SK-N-SH (cell line): ENCODE measurements at regions not wholly inside any gene's neighbourhood (a gene's known extent, or its start where the extent isn't known, plus 50 kb on each side); places are given as distances from the start of the nearest gene placed in this dataset.

Experiments
- EP300 ChIP-seq, 2 experiments: IDR thresholded peaks; 2 replicates each; pipeline versions ENCODE4 v1.4.0 to v1.6.1; 2012; ENCODE audit warnings: borderline replicate concordance in 1 of 2, low read depth in 1 of 2, low read length in 1 of 2
- EZH2phosphoT487 ChIP-seq: fragments of 200-600 bp; sonication (generic); IDR thresholded peaks from 2 replicates; pipeline ENCODE4 v1.6.1; 2017; ENCODE audit warnings: low read depth, mixed run types, mild to moderate bottlenecking, antibody characterized with exemption, moderate library complexity, borderline replicate concordance
- FOXM1 ChIP-seq: IDR thresholded peaks from 2 replicates; pipeline ENCODE4 v1.4.0; 2012; ENCODE audit warnings: low read depth, mild to moderate bottlenecking
- IRF3 ChIP-seq: fragments of 150-350 bp; IDR thresholded peaks from 2 replicates; pipeline ENCODE4 v1.6.1; 2016; ENCODE audit warnings: mild to moderate bottlenecking, low read depth, low read length
- POLR2AphosphoS5 ChIP-seq: IDR thresholded peaks from 2 replicates; pipeline ENCODE4 v1.6.1; 2012; ENCODE audit warnings: low read depth, low read length
- RFX5 ChIP-seq: IDR thresholded peaks from 2 replicates; pipeline ENCODE4 v1.6.1; 2012; ENCODE audit warnings: mild to moderate bottlenecking, improper control_type of control experiment, low read length
- TCF12 ChIP-seq: IDR thresholded peaks from 2 replicates; pipeline ENCODE4 v1.4.0; 2012
- YY1 ChIP-seq: IDR thresholded peaks from 2 replicates; pipeline ENCODE4 v1.4.0; 2012; ENCODE audit warnings: low read depth, mild to moderate bottlenecking
- ZBTB33 ChIP-seq: IDR thresholded peaks from 2 replicates; pipeline ENCODE4 v1.4.0; 2012; ENCODE audit warnings: low read depth, borderline replicate concordance
- TF ChIP-seq, protein P1 (sequence below): fragments of 200-600 bp; sonication (generic); IDR thresholded peaks from 2 replicates; pipeline ENCODE4 v1.6.1; 2017; ENCODE audit warnings: antibody characterized with exemption, mild to moderate bottlenecking, moderate library complexity
- TF ChIP-seq, protein P2 (sequence below): fragments of 150-350 bp; IDR thresholded peaks from 2 replicates; pipeline ENCODE4 v1.6.1; 2017; ENCODE audit warnings: antibody characterized with exemption, low read length, low read depth, borderline replicate concordance

DNA sequence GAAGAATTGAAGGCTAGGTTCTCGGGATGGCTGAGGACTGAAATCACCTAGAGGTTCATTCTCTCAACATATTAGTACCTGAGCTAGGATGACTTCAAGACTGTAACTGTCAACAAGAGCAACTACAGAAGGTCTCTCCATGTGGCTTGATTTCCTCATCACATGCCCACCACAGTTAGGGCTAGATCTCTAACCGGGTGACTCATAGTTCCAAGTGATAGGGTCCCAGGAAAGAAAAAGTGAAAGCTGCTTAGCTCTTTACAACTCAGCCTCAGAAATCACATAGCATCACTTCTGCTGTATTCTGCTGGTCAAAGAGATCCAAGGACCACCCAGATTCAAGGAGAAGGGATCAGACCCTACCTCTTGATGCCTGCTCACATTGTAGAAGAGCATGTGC is 165.4 kb upstream of the AGTR1 start:
- TF ChIP-seq EP300 (IDR thresholded peaks at IDR 0.05; ENCODE audit: borderline replicate concordance in 1 of 2, low read depth in 1 of 2, low read length in 1 of 2) (no peak), EZH2phosphoT487 (no peak), TCF12 (no peak), FOXM1 (no peak), POLR2AphosphoS5 (no peak), ZBTB33 (no peak), IRF3 (no peak), YY1 (no peak), RFX5 (no peak)
- TF ChIP-seq, protein P1, sequence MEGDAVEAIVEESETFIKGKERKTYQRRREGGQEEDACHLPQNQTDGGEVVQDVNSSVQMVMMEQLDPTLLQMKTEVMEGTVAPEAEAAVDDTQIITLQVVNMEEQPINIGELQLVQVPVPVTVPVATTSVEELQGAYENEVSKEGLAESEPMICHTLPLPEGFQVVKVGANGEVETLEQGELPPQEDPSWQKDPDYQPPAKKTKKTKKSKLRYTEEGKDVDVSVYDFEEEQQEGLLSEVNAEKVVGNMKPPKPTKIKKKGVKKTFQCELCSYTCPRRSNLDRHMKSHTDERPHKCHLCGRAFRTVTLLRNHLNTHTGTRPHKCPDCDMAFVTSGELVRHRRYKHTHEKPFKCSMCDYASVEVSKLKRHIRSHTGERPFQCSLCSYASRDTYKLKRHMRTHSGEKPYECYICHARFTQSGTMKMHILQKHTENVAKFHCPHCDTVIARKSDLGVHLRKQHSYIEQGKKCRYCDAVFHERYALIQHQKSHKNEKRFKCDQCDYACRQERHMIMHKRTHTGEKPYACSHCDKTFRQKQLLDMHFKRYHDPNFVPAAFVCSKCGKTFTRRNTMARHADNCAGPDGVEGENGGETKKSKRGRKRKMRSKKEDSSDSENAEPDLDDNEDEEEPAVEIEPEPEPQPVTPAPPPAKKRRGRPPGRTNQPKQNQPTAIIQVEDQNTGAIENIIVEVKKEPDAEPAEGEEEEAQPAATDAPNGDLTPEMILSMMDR = no peak
- TF ChIP-seq, protein P2, sequence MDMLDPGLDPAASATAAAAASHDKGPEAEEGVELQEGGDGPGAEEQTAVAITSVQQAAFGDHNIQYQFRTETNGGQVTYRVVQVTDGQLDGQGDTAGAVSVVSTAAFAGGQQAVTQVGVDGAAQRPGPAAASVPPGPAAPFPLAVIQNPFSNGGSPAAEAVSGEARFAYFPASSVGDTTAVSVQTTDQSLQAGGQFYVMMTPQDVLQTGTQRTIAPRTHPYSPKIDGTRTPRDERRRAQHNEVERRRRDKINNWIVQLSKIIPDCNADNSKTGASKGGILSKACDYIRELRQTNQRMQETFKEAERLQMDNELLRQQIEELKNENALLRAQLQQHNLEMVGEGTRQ = no peak
